NCI-H128 (cell line): ENCODE measurements at regions not wholly inside any gene's neighbourhood (a gene's known extent, or its start where the extent isn't known, plus 50 kb on each side); places are given as distances from the start of the nearest gene placed in this dataset.

Experiments
- DNase-seq: peaks from one replicate; lab custom pipeline; 2025; ENCODE audit not compliant: unreplicated experiment; lab: John Stamatoyannopoulos, UW

DNA sequence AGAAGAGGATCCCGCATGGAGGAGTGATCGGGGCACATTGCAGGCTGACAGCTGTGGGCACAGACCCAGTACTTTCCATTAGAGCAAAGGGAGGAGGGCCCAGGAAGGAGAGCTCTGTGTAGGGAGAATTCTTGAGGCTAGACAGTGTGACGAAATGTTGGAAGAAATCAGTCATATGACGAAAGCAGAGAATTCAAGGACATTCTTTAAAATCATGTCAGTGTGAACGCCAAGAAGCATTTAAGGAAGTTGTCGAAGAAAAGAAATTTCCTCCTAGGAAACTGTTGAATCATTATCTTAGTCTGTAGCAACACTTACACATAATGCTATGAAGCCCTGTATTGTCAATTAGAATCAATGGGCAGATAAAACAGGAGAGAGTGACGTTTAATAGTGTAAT, 191.3 kb upstream of the ADARB2 start:
- DNase-seq, result no peak

DNA sequence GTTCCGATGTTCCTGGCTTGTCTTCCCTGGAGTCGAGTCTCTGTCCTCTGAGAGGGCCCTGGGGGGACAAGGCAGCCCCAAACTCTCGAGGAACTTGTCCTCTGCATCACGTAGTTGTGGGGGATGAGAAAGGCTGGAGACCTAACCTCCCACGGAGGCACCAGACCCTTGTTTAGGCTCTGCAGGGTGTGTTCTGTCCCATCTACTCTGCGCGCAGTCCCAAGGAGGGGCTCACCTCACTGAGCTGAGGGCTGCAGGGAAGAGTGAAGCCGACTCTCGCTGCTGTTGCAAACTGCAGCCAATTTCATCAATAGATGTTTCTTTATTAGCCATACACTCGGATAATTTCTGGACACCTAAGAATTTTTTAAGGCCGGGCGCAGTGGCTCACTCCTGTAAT, 186.7 kb upstream of the ADARB2 start:
- DNase-seq, result no peak

DNA sequence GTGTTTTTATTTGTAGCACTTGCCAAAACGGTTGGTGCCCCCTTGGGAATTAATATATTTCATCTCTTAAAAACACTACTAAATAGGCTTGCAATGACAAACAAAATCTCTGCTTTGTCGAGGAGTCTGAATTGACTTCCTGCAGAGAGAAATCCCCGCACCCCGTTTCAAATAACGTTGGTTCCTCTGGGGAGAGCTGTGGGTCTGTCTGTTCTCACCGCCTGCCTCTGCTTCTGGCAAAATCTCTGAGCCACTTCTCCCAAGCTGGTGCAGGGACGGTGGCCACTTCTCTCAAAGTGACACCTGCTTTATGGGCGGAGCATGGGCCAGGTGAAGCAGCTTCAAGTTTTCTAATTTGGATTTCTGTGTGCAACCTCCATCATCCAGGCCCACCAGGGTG, 186.3 kb upstream of the ADARB2 start:
- no peak for DNase-seq

DNA sequence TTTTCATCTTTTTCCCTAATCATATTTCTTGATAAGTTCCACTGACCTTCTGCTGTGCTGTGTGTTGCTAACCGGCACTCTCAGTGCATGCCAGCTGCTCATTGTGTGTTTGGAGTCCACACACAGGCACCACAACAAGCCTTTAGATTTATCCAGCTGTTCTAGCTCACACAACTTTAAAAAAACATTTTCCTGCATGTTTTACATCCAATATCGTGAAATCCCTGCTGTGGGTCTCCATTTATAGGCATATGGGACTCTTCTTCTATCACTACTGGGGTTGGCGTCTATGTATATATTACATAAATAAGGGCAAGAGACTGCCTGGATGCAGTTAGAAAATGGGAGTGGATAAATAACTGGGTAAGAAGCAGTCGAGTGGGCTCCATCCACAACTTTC, 183.6 kb upstream of the ADARB2 start:
- no peak for DNase-seq

DNA sequence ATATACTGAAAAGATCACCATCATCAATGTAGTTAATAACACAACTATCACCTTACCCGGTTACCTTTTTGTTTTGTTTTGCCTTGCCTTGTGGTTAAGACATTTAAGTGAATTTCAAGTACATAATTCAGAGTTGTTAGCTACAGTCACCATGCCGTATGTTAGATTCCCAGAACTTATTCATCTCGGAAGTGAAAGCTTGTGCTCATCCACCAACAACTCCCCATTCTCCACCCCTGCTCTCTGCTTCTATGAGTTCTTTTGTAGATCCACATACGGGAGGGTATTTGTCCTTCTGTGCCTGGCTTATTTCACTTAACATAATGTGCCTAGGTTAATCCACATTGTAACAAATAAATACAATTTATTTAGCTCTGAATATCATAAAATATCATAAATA, 182.8 kb upstream of the ADARB2 start:
- no peak for DNase-seq

DNA sequence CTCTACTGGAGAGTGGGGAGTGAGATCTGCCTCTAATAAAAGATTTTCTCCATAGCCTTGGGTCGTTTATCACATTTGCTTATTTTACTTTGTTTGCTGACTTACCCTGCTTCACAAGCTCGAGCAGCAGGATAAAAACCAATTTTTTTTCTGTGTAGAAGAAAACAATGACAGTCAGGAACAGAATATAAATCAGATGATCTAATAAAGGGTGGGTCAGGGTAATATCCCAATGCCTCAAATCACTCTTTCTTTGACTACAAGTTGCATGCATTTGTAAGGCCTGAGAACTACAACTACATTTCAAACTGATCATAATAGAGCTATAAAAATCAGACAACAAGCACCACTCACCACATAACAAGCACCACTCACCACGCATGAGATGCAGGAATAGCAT, 174.4 kb upstream of the ADARB2 start:
- DNase-seq, result no peak

DNA sequence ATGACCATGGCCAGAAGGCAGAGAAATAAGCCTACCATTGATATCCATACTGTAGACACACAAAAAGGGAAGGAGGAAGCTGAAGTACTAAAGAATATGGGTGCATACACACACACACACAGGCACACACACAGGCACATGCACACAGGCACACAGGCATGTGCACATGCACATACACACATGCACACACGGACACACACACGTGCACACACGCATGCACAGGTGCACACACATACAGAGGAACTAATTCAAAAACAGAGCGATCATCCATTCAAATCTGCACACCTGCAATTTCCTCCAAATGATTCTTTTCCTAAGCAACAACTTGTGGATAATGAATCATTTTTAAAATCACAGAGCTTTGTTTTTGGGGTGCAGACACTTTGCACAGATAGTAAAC, 166.7 kb upstream of the ADARB2 start:
- no peak for DNase-seq

DNA sequence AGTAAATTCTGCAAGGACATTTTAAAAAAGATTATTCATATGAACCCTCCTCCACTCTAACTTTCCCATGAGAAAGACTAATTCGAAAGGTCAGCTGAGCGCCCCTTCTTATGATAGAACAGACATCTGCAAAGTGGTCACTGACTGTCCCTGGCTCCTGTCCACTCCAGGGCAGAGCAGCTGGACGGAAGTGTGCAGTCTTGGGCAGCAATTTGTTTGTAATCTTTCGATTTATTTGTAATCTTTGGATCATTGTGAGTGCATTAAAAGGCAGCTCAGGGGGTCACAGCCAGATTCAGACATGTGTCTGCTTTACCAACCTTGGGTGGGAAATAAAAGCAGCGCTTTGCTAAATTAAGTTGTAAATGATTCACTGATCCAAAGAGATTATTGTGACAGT, 158.8 kb upstream of the ADARB2 start:
- DNase-seq, result no peak

DNA sequence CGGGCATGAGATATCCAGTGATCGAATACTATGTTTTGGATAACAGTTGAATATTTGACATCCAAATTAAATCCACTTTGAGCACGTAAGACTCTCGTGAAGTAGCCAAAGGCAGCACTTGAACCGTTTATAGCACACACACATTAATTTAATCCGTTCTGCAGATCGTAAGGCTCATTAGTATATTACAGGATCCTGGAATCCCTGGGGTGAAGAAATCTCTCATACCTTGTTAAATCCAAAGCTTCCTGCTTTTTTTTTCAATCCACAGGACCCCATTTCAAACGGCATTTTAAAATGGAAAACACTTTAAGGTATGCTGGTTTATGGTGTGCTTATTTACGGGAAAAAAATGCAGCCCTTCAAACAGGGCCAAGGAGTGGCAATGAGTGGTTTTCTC, 158.4 kb upstream of the ADARB2 start:
- DNase-seq, result no peak

DNA sequence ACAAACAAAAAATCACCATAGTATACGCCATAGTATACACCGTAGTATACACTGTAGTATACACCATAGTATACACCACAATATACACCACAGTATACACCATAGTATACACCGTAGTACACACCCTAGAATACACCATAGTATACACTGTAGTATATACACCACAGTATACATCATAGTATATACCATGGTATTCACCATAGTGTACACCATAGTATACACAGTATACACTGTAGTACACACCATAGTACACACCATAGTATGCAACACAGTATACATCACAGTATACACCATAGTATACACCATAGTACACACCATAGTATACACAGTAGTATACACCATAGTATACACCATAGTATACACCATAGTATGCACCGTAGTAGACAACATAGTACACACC, 157.6 kb upstream of the ADARB2 start:
- no peak for DNase-seq

DNA sequence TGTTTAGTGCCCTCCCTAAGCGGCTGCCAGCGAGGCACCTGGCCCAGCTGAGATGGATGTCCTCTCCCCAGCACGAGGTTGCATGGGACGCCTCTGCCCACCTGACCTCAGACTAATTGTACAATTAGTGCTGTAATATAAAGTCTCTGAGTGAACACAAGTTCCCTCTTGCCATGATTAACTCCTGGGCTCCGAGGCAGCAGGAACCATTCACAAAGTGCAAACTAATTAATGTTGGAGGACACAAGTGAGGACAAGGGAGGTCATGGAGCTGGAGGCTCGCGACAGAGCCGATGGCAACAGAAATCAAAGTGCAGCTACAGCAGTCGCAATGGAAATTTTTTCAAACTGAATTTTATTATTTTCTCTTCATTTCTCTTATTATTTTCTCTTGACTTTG, 156.6 kb upstream of the ADARB2 start:
- no peak for DNase-seq

DNA sequence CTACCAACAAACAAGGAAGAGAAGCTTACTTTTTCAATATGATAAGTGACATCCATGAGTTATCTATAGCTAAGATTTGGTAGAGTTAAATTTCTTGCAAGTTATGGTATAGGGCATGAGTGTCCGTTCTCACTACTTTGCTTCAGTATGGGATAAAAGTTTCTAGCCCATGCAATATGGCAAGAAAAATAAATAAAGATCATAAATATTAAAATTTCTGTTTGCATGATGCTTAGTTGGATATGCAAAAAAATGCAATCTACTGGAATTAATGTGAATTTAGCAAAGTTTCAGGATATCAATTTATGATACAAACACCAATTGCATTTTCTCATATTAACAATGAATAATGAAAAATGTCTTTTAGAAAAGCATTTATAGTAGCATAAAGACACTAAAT, 148.7 kb upstream of the ADARB2 start:
- no peak for DNase-seq

DNA sequence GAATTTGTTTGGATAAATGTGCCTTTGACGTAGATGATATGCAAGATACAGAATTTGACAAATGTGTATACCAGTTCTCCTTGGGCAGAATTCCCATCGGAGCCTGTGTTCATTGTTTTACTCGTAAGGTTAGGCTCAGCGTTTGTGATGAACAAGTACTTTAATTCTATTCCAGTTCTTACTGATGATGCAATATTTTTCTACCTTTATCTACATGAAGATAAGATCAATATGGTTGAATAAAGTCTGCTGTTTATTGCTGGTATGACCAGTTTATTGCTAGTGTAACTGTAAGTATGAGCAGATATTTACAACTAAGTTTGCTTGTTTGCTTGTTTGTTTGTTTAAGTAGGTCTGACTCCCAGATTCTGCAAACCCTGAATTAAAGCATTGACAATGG, 145.4 kb upstream of the ADARB2 start:
- no peak for DNase-seq

DNA sequence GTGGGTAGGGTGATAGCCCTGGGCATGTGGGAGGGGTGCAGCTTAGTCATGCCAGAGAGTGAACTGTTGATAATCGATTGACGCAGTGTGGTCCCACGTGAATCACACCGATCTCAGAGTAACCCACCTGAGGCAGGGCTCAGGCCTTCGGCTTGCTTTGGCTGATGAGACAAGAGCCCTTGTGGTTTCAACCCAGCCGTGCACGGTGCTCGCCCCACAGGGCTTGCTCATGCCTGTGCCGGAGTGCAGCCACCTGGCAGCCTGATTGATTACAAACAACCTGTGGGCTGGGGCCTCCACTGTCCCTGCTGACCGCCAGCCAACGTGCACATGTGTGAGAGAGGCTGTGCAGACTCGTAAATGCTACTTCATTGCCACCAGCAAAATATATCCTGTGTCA, 144.9 kb upstream of the ADARB2 start:
- no peak for DNase-seq

DNA sequence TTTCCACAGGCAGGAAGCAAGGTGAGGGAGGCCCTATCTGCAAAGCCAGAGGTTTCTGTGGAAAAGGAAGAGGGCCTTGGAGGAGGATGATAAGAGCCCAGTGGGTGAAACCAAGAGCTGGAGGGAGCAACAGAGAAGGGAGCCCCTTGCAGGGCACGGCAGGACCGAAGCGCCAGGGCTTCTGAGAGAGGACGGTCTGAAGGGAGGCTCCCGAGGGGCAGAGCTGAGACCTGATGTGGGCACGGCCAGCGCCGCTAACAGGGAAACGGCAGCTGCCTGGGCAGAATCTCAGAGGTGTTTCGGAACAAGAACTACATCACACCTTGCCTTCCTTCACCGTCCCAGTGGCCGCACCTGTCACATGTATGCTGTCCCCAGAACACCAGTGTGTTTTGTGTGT, 144.3 kb upstream of the ADARB2 start:
- no peak for DNase-seq

DNA sequence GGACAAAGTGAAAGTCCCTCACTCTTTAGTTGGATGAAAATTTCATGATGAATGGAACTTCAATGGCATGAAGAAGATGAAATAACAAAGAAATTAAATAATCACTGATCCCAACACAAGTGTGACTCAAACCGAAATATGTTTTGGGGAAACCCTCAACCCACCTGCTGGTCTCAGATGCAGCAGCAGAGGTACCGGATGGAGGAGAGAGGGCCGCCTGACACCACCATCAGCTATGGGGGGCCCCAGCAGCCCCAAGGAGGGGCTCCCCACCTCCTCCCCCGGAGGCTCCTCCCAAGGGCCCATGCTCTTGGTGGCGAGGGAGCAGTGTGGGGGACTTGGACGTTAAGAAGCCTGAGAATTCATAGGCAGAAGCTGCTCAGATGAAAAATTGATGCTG, 137.2 kb upstream of the ADARB2 start:
- DNase-seq, result no peak

DNA sequence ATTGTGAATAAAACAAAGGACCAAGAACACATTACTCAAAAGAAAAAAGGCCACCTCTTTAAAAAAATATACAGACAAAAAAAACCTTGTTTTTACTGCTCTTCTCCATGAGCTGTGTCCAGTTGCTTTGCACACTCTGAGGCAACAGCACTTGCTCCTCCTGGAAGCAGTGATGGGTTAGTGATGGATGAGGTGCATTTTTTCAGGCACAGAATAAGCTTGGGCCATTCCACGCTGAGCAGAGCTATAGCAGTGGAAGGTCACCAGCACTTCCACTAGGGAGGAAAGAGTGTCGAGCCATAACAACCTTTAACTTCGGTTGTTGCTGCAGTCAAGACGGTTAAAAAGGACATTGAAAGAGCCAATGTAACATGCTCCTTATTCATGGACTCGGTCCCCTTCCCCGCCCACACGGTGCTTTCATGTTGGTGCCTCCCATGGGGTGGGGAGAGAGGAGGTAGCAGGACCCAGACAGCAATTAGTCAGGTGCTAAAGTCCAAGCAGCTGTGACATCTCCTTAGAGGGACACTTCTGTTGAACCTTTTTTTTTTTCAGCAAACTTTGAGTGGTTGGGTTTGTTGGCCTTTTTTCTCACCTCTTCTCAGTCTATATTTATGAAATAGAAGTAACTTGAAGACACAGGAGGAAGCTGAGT, 136.5 kb upstream of the ADARB2 start:
- no peak for DNase-seq

DNA sequence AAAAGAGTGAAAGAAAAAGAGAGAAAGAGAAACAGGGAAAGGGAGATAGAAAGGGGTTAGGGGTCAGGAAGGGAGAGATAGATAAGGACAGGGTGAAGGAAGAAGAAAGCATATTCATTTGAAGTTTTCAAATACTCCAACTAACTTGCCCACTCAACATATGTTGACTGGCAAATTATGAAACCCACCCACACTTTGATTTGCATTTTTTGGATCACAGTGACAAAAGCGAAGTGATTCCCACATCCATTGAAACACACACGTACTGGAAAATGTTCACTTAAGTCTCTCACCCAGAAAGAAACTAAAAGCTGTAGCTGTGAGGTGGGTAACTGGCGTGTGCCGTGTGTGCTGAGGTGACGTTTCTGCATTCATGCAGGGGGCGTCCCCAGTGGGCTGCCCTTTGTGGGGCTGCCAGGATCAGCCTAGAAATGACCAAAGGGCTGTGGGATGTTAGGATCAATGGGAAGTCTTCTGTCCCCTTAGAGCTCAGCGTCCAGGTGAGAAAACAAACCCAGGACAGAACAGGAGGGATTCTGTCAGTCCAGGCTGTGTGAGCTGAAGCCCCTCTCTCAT, 134.9 kb upstream of the ADARB2 start:
- no peak for DNase-seq

DNA sequence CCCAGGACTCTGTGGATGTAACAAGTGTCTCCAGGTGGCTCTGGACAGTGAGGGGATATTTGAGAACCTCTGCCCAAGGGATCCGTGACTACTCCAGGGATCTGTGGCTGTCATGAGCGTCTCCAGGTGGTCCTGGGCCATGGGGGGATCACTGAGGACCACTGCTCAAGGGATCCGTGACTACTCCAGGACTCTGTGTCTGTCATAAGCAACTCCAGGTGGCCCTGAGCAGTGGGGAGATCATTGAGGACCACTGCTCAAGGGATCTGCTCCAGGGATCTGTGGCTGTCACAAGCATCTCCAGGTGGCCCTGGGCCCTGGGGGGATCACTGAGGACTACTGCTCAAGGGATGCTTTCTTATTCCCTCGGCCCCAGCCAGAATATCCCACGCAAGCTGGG, 133.2 kb upstream of the ADARB2 start:
- no peak for DNase-seq

DNA sequence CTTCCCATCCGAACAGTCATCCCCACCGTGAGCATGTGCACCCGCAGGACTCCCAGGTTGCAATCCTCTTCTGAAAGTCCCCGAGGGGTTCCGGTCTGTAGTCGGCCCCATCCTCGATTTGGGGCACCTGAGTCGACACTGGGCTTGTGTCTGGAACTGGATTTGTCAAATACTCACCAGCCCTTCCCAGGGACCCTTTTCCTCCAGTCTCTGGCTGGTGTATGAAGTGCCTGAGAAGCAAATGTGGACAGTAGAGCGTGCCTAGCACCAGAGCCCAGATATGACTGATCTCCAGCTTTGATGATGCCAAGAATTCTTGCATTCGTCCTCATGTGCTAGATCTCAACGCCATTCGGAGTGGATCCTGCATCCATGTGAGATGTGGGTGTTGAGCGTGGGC, 132.5 kb upstream of the ADARB2 start:
- no peak for DNase-seq

DNA sequence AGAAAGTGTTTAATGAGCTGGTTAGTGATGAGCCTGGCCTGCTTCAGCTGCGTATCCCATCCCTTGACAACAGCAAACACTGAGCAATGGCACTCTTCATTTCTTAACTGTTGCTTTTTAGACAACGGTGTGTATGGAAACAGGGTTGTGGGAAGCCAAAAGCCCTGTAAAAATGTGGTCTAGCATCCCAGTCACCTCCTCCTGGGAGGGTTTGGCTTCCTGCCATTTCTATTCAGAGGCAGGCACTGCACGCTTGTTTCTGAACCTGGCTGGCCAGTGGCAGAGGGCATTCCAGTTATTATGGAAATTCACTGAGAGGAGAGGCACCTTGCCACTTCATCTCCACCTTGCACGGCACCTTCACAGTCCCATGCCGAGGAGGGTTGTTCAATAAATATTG, 123.0 kb upstream of the ADARB2 start:
- DNase-seq, result no peak

DNA sequence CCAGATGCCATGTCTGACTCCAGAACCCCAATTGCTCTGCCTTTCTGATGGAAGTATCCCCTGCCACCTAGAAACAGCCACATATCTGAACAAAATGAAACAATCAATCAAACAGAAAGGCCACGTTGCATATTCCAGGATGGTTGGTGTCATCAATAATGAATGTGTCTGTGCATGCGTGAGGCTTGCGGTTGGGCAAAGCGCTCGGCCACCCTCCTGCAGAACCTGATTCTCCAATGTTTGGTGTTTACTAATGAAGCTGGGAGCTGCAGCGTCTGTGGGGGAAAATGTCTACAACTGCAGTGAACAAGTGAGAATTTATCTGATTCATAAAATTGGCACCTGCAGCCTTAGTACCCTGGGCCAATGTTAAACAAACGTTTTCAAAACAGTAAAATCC, 121.2 kb upstream of the ADARB2 start:
- no peak for DNase-seq

DNA sequence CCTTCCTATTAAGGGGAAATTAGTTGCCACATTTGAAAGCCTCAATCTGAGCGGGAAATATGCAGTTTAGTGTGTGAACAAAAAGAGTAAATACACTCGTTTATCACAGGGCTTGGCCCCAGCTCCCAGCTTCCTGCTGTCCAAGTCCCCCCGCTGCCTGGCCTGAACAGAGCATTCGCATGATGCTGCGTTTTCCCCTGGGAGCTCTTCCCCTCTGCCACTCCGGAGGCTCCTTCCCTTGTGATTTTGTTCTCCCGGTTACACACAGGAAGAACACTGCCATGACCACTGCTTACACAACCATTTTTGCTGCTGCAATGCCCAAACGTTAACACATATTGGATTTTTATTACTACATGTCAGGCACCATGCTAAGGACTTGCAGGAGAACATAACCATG, 120.7 kb upstream of the ADARB2 start:
- DNase-seq, result no peak
